B cell (primary cell): ENCODE measurements at regions not wholly inside any gene's neighbourhood (a gene's known extent, or its start where the extent isn't known, plus 50 kb on each side); places are given as distances from the start of the nearest gene placed in this dataset.

Experiments used
- ATAC-seq: fragments of 200-7000 bp; cut with Tn5 transposase; one replicate; pipeline ENCODE4 v1.10.0; 2021; ENCODE audit warnings: low read depth, mild to moderate bottlenecking, moderate number of reproducible peaks, moderate library complexity
- CTCF ChIA-PET: fragments of 350-600 bp; sonication (Branson Sonifier 250); formaldehyde crosslinking; loops from one replicate; lab custom pipeline; 2021; ENCODE audit warnings: antibody characterized with exemption, inconsistent platforms; lab: Charles Lee
- POLR2A ChIA-PET: fragments of 350-600 bp; sonication (Branson Sonifier 250); formaldehyde crosslinking; loops from one replicate; lab custom pipeline; 2021; ENCODE audit warnings: antibody characterized with exemption; lab: Charles Lee
- DNase-seq: peaks from one replicate; pipeline ENCODE4 v3.0.0; 2013
- H2AFZ ChIP-seq: 2 replicates; pipeline ENCODE4 v1.6.1; 2012; ENCODE audit warnings: mild to moderate bottlenecking, low read depth, low read length; ENCODE audit not compliant: insufficient read depth, poor library complexity, severe bottlenecking
- H3K27ac ChIP-seq, 2 donors: 1 replicate in 1 of 2; 2 replicates in 1 of 2; pipeline ENCODE4 v1.5.1; 2012 to 2013; ENCODE audit warnings: low read length in 2 of 2, mild to moderate bottlenecking in 2 of 2, moderate library complexity in 1 of 2
- H3K27me3 ChIP-seq, 4 experiments: fragments of 200-600 bp in 1 of 4; sonication (generic) in 1 of 4; replicated peaks in 1 of 4; 1 replicate in 2 of 4; 2 replicates in 2 of 4; pipeline versions ENCODE4 v1.6.1 to v1.7.0; 2013 to 2016; ENCODE audit warnings: low read length in 3 of 4, mild to moderate bottlenecking in 2 of 4, mixed read lengths in 1 of 4, moderate library complexity in 1 of 4; ENCODE audit not compliant: insufficient read depth in 4 of 4, control insufficient read depth in 3 of 4; ENCODE audit errors: control extremely low read depth in 1 of 4
- H3K36me3 ChIP-seq, 2 experiments: replicated peaks in 1 of 2; 1 replicate in 1 of 2; 2 replicates in 1 of 2; pipeline versions ENCODE4 v1.6.1 to v1.7.1; 2013; ENCODE audit warnings: low read length in 1 of 2; ENCODE audit not compliant: insufficient read depth in 2 of 2, control insufficient read depth in 1 of 2; ENCODE audit errors: control extremely low read depth in 1 of 2, extremely low read depth in 1 of 2
- H3K4me1 ChIP-seq, 2 donors: fragments of 200-600 bp in 1 of 2; sonication (generic) in 1 of 2; 1 replicate in 1 of 2; 2 replicates in 1 of 2; pipeline versions ENCODE4 v1.5.1 to v1.6.1; 2013 to 2017; ENCODE audit warnings: low read length in 2 of 2; ENCODE audit not compliant: control insufficient read depth in 2 of 2, insufficient read depth in 2 of 2
- H3K4me2 ChIP-seq: replicated peaks from 2 replicates; pipeline ENCODE3; 2012; ENCODE audit warnings: mild to moderate bottlenecking, low read depth, low read length; ENCODE audit not compliant: poor library complexity, severe bottlenecking
- H3K4me3 ChIP-seq, 5 experiments: fragments of 200-600 bp in 1 of 5; sonication (generic) in 1 of 5; 1 replicate in 3 of 5; 2 replicates in 2 of 5; pipeline versions ENCODE4 v1.5.1 to v1.7.0; 2011 to 2016; ENCODE audit warnings: low read length in 4 of 5, mild to moderate bottlenecking in 4 of 5, low read depth in 2 of 5, control low read depth in 1 of 5, moderate library complexity in 1 of 5; ENCODE audit not compliant: insufficient read depth in 1 of 5; ENCODE audit errors: control extremely low read depth in 1 of 5, extremely low read depth in 1 of 5
- H3K79me2 ChIP-seq: fragments of 200-600 bp; sonication (generic); one replicate; pipeline ENCODE4 v1.6.0; 2016; ENCODE audit warnings: low read length; ENCODE audit not compliant: control insufficient read depth, insufficient read depth
- H3K9ac ChIP-seq: fragments of 200-600 bp; sonication (generic); 2 replicates; pipeline ENCODE4 v1.6.1; 2017; ENCODE audit warnings: mild to moderate bottlenecking, low read length, moderate library complexity
- H3K9me3 ChIP-seq, 3 donors: one replicate each; pipeline versions ENCODE4 v1.6.1 to v1.7.1; 2013; ENCODE audit warnings: low read length in 2 of 3; ENCODE audit not compliant: control insufficient read depth in 2 of 3, insufficient read depth in 1 of 3; ENCODE audit errors: control extremely low read depth in 1 of 3
- H4K20me1 ChIP-seq: 2 replicates; pipeline ENCODE4 v1.6.0; 2012; ENCODE audit warnings: mild to moderate bottlenecking, low read length; ENCODE audit not compliant: insufficient read depth, control insufficient read depth, poor library complexity, severe bottlenecking
- H3K27ac Mint-ChIP-seq: one replicate; pipeline ENCODE4 v1.8.0; 2021; ENCODE audit warnings: mixed read lengths
- H3K27me3 Mint-ChIP-seq: one replicate; pipeline ENCODE4 v1.8.0; 2021; ENCODE audit warnings: mixed read lengths
- H3K4me1 Mint-ChIP-seq: one replicate; pipeline ENCODE4 v1.8.0; 2021; ENCODE audit warnings: mixed read lengths
- H3K4me3 Mint-ChIP-seq: one replicate; pipeline ENCODE4 v1.8.0; 2021; ENCODE audit warnings: mixed read lengths
- H3K9me3 Mint-ChIP-seq: one replicate; pipeline ENCODE4 v1.8.0; 2022; ENCODE audit warnings: mixed read lengths; ENCODE audit not compliant: insufficient read depth
- EZH2 ChIP-seq: IDR thresholded peaks from 2 replicates; pipeline ENCODE4 v1.6.1; 2012; ENCODE audit warnings: borderline replicate concordance, low read depth, mild to moderate bottlenecking, moderate library complexity, low read length; ENCODE audit not compliant: insufficient read depth, poor library complexity, severe bottlenecking
- WGBS: methylation state at CpG from one replicate; pipeline ENCODE4 v1.1.5; 2013; ENCODE audit warnings: missing lambda C conversion rate; ENCODE audit not compliant: insufficient coverage; 5-methylcytosine and 5-hydroxymethylcytosine counted together
- intact Hi-C: fragments of 100-400 bp; cut with micrococcal nuclease; formaldehyde crosslinking; loops from one replicate; pipeline ENCODE4 v1.10.0; 2022
- TF ChIP-seq, protein P1 (sequence below): fragments of 200-600 bp; IDR thresholded peaks from one replicate; pipeline ENCODE4 v1.8.0; 2022; ENCODE audit warnings: antibody characterized with exemption, mild to moderate bottlenecking

DNA sequence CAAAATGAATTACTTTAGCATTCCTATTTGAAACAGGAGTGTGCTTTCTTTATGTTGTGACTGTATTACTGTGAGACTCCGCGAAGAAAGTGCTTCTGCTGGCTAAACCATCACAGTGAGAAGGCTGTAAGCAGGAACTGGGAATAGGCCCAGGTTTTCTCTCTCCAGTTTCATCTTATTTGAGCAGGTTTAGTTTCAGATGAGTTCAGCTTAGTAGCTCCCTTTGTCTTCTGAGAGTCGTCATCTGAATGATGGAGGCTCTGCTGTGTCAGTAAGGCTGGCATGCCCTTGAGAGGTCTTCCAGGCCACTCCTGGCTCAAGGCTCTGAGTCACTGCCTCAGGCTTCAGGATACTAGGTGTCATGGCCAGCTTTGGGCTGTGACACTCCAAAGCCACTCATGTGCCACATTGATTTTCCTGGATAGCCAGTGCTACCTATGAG lies 205.6 kb upstream of the RGS6 start:
- TF ChIP-seq, protein P1, sequence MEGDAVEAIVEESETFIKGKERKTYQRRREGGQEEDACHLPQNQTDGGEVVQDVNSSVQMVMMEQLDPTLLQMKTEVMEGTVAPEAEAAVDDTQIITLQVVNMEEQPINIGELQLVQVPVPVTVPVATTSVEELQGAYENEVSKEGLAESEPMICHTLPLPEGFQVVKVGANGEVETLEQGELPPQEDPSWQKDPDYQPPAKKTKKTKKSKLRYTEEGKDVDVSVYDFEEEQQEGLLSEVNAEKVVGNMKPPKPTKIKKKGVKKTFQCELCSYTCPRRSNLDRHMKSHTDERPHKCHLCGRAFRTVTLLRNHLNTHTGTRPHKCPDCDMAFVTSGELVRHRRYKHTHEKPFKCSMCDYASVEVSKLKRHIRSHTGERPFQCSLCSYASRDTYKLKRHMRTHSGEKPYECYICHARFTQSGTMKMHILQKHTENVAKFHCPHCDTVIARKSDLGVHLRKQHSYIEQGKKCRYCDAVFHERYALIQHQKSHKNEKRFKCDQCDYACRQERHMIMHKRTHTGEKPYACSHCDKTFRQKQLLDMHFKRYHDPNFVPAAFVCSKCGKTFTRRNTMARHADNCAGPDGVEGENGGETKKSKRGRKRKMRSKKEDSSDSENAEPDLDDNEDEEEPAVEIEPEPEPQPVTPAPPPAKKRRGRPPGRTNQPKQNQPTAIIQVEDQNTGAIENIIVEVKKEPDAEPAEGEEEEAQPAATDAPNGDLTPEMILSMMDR = no peak
- TF ChIP-seq EZH2 = no peak
- no peaks in the 10 kb centered on the region for H3K9me3 Mint-ChIP-seq

DNA sequence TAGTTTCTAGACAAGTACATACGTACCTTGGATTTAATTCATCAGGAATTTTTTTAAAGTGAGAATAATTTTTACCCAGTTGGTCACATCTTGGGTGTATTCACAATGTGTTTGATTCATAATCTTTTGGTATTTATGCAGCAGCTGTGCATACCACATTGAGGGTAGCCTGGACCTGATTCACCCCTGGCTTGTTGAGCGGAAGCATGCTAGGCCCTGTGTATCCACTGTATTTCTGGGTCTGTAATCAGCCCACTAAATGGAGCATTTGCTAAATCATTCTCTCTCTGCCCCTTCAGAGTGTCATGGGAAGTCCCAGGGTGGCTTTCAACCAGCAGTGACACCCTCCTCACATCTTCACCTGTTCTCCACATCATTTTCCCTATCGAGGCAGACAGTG lies 203.8 kb upstream of the RGS6 start:
- ChIA-PET POLR2A (no interaction called here), CTCF (no interaction called here)
- peaks cover 0 to 92% of the 10 kb centered on the region in 2 experiments for H3K36me3 ChIP-seq
- TF ChIP-seq EZH2 = no peak
- TF ChIP-seq, protein P1 = no peak
- no peaks in the 10 kb centered on the region for H3K9me3 ChIP-seq
- Mint-ChIP-seq H3K4me1 (no peaks in the 10 kb centered on the region), H3K27me3 (no peaks in the 10 kb centered on the region), H3K27ac (no peak overlapping the region), H3K4me3 (no peak overlapping the region), H3K9me3 (no peaks in the 10 kb centered on the region)
- H3K9ac ChIP-seq = no peak overlapping the region
- H3K4me3 ChIP-seq = no peak overlapping the region
- no peaks in the 10 kb centered on the region for H3K79me2 ChIP-seq
- H3K27ac ChIP-seq = no peak overlapping the region
- intact Hi-C loops = no loop called here
- no peak overlapping the region for H2AFZ ChIP-seq
- no peak for ATAC-seq
- 100% methylated on average over 1 of the region's 3 CpGs for WGBS
- DNase-seq = no peak
- peaks cover 6% of the 10 kb centered on the region for H4K20me1 ChIP-seq
- no peak overlapping the region for H3K4me2 ChIP-seq
- no peaks in the 10 kb centered on the region for H3K27me3 ChIP-seq
- no peaks in the 10 kb centered on the region for H3K4me1 ChIP-seq

More for the DNA sequence above, 205.6 kb upstream of the RGS6 start:
- intact Hi-C loops = no loop called here
- Histone ChIP-seq H3K36me3 (peaks cover 0 to 89% of the 10 kb centered on the region in 2 experiments), H3K4me1 (no peaks in the 10 kb centered on the region), H3K79me2 (no peaks in the 10 kb centered on the region), H2AFZ (no peak overlapping the region), H3K4me2 (no peak overlapping the region), H3K27ac (no peak overlapping the region), H4K20me1 (peaks cover 8% of the 10 kb centered on the region), H3K9ac (no peak overlapping the region), H3K9me3 (no peaks in the 10 kb centered on the region), H3K4me3 (no peak overlapping the region), H3K27me3 (no peaks in the 10 kb centered on the region)
- 100% methylated on average over 3 of the region's 3 CpGs for WGBS
- Mint-ChIP-seq H3K27me3 (no peaks in the 10 kb centered on the region), H3K4me3 (no peak overlapping the region), H3K4me1 (no peaks in the 10 kb centered on the region), H3K27ac (no peak overlapping the region)
- ATAC-seq (no peak), DNase-seq (no peak)
- ChIA-PET CTCF (interaction anchor here (0.6 kb wide), 1 partner anchor 588 kb away, joined by 3 read pairs; no protein-coding TSS in a partner anchor), POLR2A (no interaction called here)
